GM21515 (cell line): ENCODE measurements at regions not wholly inside any gene's neighbourhood (a gene's known extent, or its start where the extent isn't known, plus 50 kb on each side); places are given as distances from the start of the nearest gene placed in this dataset.

Source experiments
- ATAC-seq: cut with Tn5 transposase; IDR thresholded peaks from one replicate; pipeline ENCODE4 v1.9.1; 2021; ENCODE audit not compliant: unreplicated experiment

DNA sequence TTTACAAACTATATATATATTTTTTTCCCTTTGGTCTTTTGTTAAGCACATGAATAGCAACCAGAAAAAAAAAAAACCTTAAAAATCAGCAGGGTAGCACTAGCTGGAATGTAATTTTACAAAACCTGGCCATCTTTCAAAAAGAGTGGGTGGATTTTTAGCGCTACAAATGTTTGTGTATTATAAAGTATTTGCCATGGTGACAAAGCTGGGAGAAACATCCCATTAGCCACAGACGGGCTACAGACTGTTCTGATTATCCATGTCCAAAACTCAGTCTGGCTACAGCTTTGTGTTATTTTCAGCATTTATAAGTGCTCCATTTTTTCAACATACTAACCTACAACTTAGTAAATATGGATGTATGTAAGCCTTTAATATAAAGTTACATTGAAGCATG lies 249.5 kb upstream of the TANK start:
- ATAC-seq, result no peak

DNA sequence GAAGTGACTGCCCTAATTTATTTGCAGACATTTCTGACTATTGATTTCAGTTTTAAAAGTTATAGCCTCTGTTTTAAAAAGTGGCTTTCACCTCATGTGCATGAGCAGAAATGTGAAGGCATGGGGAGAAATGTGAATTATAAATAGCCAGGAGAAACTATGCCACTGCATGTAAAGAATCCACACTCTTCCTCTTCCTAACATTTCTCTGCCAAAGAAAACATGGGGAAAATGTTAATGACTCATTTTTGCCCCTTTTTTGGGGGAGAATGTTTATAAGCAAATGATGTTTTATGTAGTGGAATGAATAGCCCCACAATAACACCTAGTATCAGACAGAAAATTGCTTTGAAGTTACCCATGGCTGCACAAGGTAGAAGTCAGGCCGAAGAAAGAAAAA lies 249.0 kb upstream of the TANK start:
- ATAC-seq, result no peak

DNA sequence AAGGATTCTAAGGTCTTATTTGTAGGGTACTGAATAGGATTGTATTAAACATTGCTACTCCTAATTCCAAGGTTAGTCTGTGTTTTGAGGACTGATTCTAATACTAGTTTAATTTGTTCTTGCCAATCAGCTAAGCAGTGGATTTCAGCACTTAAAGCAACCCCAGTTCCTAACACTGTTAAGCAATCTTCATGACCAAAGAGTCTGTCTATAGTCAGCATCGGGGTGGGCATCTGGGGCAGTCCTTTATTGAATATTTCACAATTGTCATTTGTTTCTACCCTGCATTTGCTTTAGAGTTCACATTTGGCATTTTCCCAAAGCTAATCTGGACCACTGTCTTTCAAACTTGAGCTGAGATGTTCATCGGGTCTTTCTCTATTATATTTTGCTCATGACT lies 248.0 kb upstream of the TANK start:
- no peak for ATAC-seq

DNA sequence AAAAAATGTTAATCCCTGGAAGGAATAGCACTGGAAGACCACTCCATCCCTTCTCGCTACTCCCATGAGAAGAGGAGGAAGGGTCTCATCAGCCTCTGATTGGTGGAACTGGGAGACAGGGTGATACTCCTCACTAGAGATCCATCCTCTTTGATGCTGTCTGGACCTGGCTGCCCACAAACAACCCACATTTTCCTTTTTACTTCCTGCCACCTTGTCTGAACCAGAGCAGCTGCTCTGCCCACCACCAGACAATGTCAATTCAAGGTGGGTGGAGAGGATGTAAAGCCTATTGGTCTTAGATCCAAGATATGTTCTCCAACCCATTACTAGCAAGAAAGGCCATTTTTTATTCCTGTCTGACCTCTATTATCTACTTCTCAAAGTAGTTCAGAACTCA lies 246.9 kb upstream of the TANK start:
- ATAC-seq, result no peak

DNA sequence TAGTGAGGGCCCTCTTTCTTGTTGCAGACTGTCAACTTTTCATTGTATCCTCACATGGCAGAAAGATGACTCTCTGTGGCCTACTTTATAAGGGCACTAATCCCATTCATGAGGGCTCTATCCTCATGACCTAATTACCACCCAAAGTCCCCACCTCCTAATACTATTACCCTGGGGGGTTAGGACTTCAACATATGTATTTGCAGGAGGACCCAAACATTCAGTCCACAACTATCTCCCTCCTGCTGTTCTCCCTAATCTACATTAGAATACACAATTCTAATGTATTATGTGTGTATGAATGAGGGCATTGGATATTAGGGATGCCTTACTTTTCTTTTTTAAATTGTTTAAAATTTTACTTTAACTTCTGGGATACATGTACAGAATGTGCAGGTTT lies 246.0 kb upstream of the TANK start:
- no peak for ATAC-seq

DNA sequence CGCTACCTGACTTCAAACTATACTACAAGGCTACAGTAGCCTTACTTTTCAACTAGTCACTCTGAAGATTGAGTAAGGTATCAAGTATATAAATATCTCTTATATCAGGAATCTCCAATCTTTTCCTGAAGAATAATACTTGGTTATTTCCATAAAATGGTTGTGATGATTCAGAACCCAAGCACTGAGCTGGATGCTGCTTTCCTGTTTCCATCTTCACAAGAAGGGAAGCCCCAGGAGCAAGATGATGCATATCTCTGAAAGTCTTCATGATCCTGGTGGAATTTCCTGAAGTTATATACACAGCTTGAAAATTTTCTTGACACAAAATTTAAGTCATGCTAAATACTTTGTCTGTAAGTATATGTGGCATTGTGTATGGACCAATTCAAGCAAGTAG lies 243.9 kb upstream of the TANK start:
- ATAC-seq, result no peak

DNA sequence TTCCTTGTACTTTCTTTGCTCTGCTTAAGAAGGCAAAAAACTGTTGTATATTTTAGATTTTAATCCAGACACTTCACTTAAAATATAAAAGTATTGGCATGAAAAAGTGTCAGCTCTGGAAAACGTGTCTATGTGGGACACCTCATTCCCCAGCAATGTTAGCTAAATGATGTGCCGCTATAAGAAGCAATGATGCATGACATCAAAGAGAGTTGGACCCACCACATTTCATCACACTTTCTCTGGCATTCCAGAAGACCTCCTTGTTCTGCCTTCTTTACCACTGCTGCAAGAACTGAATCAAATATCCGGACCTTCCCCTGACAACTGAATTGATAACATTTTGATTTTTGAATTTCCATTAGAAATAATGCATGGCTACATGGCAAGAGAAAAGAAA lies 242.4 kb upstream of the TANK start:
- ATAC-seq, result no peak

DNA sequence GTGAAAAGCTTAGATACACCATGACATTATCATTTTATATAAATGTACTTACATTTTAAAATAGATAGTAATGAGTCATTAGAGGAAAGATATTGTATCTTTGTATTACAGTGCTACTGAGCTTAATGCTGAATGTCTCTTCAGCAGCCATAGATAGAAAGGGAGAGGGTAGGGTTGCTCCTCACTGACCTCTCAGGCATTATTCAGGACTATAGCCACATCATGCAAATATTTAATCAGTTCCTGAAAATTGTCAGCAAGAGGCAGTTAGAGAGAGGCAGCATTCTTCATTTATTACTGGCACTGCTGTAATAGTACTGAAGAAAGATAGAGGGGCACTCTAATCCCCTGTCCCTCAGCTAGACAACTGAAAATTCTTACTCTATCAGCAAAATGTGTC lies 242.0 kb upstream of the TANK start:
- no peak for ATAC-seq

DNA sequence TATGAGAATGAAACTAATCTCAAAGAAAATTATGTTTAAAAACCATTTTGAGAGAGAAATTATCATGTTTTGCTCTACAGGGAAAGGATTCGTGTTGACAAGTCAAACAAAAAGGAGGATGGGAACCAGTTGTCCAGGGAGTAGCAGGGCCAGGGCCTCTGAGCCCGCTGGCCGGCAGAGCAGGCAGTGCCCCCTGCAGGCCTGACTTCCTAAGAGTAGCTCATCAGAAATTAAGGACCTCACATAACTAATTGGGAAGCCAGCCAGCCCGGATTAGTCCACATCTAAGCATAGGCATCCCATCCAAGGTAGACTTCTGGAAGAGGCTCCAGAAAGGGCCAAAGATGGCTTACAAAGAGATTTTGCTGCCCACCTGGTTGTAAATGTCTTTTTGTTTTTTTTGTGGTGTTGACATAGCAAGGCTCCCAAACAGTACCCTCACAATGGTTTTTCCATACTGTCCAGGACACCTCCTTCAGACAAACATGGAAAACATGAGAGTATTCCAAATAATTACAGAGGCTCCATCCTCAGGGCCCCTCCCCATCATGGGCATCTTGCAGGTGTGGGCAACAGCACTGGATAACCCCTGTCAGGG lies 241.2 kb upstream of the TANK start:
- no peak for ATAC-seq

DNA sequence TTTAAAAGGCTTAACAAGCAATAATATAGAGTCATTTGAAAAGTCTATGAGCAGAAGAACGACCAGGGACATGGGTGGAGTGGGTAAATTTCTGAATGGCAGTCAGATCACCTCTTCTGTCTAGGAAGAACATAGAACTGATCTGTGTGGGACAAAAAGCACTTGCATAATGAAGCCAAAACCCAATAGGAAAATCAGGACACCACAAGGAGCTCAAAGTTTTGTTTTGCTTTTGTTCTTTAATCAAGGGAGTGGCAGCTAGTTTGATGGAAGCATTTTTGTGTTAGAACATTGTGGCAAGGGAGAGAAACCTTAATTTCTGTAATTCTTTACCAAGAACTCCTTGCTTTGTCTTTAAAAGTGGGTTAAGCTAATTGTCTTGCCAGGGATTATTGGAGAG lies 240.2 kb upstream of the TANK start:
- no peak for ATAC-seq

DNA sequence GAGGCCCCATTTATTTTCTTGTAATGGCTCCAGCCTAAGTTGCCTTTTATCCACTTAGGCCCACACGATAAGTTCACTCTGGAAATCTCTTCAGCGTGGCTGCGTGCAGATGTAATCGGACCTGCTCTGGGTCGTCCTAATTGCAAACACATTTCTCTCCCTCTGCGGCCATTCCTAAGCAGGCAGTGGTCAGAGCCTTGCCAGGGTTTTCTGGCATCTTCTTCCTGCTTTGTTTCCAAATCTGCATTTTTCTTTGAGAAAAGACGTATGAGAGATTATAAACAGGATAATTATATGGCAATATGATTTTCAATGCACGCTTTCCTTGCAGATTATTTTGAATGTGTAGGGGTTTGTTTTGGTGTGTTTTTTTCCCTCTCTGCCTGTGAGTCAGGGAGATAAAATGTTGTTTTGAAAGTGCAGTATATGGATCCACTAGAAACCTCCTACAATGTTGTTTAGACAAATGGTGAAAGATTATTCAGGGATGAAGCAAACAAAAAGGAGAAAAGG lies 239.4 kb upstream of the TANK start:
- ATAC-seq, result no peak

DNA sequence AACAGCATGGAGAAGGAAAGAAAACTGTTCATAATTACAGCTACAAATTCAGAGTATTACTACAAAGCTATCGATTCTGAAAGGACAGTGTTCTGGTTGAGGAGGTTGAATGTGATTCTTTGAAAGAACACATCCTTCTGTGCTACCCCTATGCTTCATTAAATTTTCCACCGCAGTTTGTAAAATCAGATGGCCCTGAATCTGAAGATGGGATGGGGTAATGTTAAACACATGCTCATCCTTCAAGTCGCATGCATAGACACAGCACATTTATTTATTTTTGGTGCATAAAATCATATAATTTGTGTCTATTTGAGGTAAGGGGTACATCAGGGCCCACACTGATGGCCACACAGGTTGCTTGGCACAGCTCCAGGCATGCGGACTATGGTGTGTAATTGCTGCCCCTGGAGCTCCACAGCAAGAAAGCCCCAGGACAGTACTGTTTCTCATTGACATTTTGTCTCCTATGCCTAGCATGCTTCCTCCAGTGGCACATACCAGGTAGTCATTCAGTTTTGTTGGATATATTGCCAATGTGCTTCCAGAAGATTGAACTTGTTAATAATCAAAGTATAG lies 238.8 kb upstream of the TANK start:
- ATAC-seq, result no peak

DNA sequence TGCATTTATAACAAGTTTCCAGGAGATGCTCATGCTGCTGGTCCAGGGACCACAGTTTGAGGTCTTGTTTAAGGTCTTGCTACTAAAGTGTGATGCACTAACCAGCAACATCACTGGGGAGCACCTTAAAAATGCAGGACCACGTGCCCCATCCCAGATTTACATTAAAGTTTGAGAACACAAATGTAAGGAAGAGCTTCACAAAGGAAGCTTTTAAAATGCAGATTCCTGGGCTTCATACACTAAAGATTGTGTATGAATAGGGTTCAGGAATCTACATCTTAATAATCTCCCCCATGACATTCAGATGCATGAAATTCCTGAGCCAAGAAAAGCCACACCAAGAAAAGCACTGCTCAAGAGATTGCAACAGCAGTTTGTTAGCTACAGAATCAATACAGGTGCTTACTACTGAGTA lies 235.3 kb upstream of the TANK start:
- no peak for ATAC-seq

DNA sequence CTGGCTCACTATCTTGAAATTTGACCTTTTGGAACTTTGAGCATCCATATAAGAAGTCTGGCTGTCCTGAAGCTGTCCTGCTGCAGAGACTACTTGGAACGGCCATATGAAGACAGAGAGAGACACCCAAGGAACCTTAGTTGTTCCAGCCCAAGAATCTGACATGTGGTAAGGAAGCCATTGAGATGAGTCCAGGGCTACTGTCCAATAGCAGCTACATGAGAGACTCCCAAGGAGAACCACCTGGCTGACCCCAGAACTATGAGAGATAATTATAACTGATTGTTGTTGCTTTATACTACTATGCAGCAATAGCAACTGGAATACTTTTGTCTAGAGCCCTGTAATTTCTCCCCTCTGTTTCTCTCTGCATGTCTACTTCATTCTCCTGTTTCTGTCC lies 234.3 kb upstream of the TANK start:
- ATAC-seq, result no peak

DNA sequence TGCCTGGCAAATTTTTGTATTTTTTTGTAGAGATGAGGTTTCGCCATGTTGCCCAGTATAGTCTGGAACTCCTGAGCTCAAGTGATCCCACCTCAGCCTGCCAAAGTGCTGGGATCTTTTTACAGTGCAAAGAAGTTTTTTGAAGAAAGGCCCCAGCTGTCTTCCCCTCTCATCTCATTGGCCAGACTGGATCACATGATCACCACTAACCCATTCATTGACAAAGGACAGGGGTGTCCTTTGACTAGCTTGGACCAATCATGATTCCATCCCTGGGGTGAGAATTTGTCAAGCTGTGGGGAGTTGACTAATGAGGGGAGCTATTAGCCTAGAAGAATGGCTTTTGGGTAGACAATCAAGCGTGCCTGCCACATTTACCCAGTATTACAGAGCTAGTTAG lies 232.9 kb upstream of the TANK start:
- no peak for ATAC-seq

DNA sequence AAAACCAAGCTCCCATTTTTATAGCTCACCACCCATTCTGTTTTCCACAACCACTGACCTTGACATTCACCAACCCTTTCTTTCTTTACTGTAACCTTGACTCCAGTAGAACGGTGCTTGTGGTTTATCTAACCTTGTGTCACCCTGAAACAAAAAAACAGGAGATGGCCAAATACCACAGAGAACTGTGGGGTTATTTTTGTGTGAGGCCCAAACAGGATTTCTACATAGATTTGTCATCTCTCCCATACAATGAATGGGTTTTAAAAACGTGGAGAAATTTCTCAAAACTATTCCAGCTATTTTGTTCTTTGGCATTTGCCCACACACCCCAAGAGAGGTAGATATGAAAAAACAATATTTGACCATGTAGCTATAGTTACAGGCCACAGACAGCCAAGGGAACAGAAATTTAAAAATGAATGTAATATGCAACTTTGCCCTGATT lies 231.3 kb upstream of the TANK start:
- no peak for ATAC-seq

DNA sequence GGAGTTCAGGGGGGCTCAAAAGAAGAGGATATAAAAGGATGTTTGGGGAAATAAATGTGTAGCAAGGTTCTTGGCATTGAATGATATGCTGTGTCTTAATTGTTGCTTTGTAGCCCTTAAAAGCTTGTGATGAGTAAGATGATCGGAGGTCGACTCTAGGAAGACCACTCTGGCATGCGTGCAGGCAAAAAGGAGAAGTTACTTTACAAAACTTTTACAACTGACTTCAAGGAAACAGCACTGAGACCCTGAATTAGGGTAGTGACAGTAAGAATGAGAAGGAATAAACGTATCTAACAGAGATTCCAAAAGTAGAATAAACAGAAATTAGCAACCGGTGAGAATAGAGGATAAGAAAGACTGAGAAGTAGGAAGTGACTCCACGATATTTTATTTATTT lies 228.7 kb upstream of the TANK start:
- ATAC-seq, result no peak

DNA sequence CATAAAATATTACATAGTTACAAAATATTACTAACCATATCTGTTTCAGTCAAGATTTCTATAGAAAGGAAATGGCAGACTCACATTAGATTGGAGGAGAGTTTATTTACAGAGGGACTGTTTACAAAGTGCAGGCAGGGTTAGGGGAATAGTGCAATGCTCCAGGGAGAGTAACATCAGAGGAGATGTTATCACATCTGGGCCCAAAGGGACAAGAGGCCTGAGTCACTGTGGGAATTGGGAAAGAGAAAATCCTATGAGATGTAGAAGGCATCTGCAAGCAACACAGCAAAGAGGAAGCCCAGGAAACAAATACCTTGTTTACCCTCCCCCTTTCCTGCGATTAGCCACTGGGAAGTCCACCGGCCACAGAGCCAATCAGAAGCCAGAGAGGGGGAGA lies 227.3 kb upstream of the TANK start:
- no peak for ATAC-seq

DNA sequence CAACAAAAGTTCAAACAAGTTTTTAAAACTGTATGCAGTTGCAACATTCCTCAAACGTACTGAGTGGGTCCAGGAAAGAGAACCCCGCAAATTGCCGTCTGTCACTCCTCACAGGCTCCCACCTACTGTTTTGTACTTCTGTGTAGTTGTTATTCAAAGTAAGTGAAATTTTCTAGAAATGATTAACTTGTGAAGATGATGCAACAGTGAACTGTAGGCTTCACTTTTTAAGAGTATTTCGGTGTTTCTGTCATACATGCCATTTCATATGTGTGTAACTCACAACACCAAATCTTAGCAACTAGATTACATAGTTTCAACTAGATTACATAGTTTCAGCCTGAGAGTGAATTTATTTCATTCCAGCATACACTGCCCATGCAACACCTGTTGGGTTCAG lies 226.0 kb upstream of the TANK start:
- ATAC-seq, result no peak

DNA sequence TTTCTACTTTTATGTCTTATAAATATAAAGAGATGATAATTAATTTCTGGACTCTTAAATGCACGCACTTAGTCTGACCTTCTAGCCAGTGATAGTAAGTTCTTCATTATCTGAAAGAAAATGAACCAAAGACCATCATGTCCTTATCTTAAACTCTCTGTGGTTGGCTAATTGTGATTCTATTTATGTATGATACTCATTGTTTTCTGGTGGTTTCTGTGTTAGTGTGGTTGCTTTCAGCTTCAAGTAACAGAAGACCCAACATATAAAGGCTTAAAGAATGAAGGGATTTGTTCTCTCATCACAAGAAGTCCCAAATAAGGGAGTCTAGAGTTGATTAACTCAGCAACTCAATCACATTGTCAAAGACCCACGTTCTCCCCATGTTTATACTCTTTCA lies 225.2 kb upstream of the TANK start:
- no peak for ATAC-seq

DNA sequence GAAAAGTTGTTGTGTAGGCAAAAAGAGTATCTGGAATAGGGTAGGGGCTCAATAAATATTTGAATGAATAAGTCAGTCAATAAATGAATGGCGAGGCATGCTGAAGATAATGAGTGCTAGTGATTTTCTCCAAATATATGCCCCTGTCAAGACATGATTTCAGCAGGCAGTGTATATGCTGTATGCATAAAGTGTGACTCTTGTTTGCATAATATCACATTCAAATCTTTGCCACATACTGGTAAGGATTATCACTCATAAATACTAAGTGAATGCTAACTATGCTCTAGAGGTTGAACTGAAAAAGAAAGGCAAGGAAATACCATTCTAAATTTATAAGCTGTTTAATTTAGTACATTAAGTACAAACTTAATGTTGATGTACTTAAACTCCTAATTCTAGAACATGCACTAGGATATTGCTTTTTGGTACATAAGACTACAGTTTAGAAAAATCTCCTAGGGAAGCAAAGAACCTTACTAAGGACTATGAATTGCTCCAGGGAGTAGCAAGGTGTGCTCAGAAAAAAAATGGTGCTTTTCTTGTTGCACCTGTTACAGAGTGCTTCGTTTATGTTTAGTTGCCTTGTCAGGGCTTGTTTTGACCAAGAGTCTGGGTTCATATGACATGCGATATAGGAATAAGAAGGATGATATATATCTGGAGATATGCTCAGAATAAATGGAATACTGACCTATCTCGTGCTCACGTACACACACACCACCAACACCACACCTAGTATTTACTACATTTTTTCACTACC lies 224.0 kb upstream of the TANK start:
- no peak for ATAC-seq

DNA sequence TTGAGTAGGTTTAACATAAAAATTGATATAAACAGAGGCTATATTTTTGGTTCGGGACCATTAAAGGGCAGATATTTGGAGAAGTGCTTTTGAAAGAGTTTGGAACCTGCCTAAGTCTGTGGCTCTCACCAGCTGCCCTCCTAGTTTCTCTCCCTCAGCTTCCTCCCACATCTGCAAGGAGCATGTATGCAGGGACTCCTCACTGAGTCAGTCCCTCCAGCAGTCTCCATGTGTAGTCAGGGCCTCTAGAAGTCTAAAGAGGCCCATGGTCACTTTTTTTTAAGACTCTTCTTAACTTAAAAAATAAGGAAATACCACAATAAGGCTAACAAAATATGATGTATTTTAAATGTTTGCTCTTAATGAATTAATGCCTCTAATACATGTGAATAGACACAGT lies 220.0 kb upstream of the TANK start:
- no peak for ATAC-seq
